LNCaP clone FGC (cell line): ENCODE measurements at regions not wholly inside any gene's neighbourhood (a gene's known extent, or its start where the extent isn't known, plus 50 kb on each side); places are given as distances from the start of the nearest gene placed in this dataset.

Source experiments
- DNase-seq: peaks from one replicate; pipeline ENCODE4 v3.0.0-alpha.2; 2011; ENCODE audit warnings: low read depth
- H3K4me3 ChIP-seq: 2 replicates; pipeline ENCODE4 v1.5.1; 2011; ENCODE audit warnings: mild to moderate bottlenecking, low read depth, low read length, control low read depth
- CTCF ChIP-seq: IDR thresholded peaks from 2 replicates; pipeline ENCODE4 v1.5.1; 2012; ENCODE audit warnings: mild to moderate bottlenecking; ENCODE audit not compliant: control insufficient read depth, insufficient read depth; ENCODE audit errors: extremely low read depth

- TF ChIP-seq CTCF, result no peak
- DNase-seq, result no peak
- H3K4me3 ChIP-seq, result no peak overlapping the region
These were observed 114.2 kb upstream of the SLC7A14 start for GRCh38 chr3:170700054-170700404.

- no peak for TF ChIP-seq CTCF
- DNase-seq, result no peak
- no peak overlapping the region for H3K4me3 ChIP-seq
These were observed 113.5 kb upstream of the SLC7A14 start for GRCh38 chr3:170699158-170700053.

- peak; percentile 18 for DNase-seq
- no peak for TF ChIP-seq CTCF
- H3K4me3 ChIP-seq, result no peak overlapping the region
These were observed 112.0 kb upstream of the SLC7A14 start for GRCh38 chr3:170697908-170698307.

- TF ChIP-seq CTCF, result no peak
- DNase-seq, result no peak
These were observed 111.3 kb upstream of the SLC7A14 start for GRCh38 chr3:170697131-170697530.

GRCh38 chr3:170695486-170696064 is 109.7 kb upstream of the SLC7A14 start:
- no peak overlapping the region for H3K4me3 ChIP-seq
- DNase-seq, result peak; percentile 75
- no peak for TF ChIP-seq CTCF

More at GRCh38 chr3:170697131-170697530, 111.3 kb upstream of the SLC7A14 start:
- no peak overlapping the region for H3K4me3 ChIP-seq

- TF ChIP-seq CTCF, result no peak
- DNase-seq, result no peak
- no peak overlapping the region for H3K4me3 ChIP-seq
These were observed 106.8 kb upstream of the SLC7A14 start for GRCh38 chr3:170692720-170693119.

- H3K4me3 ChIP-seq, result no peak overlapping the region
- no peak for DNase-seq
- TF ChIP-seq CTCF, result no peak
These were observed 104.7 kb upstream of the SLC7A14 start for GRCh38 chr3:170690661-170690981.
